ENCODE measurements at regions not wholly inside any gene's neighbourhood (a gene's known extent, or its start where the extent isn't known, plus 50 kb on each side); places are given as distances from the start of the nearest gene placed in this dataset.
"Not testable (repeated sequence)": the region's sequence is repeated elsewhere in the genome, so short reads cannot be mapped to it uniquely, and the experiment has no call there.

DNA sequence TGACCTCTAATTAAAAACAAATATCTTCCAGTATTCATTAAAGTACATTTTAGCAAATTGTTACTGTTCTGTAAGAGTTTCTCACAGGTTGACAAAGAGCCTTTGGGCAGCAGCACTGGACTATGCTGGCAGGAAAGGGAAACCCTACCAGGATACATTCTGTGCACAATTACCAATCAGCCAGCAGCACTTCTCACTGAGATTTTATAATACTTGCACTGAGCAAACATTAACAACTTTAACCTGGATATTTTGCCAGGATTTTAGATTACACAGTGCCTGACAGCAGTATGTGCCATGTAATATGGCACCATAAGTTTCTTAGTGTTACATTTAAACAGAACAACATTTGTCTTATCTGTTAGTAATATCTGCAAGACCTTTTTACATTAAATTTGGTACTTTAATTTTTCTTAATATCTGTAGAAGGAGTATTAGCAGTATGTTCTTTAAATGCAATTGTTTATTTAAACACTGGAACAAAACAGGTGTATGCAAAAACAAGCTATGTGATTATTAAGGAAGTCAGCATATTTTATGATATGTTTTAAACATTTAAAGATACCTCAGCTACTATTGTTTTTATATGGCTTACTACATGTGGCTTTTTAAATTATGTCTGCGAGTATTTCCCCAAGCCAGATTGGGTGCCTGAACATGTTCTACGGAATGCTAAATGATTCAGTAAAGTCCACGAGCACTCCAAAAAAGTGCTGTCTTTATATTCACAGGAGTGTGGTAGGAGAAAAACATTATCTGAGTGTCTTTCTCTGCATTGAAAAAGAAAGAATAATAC, 699.0 kb upstream of the LUZP2 start:
- TF ChIP-seq, protein P1, sequence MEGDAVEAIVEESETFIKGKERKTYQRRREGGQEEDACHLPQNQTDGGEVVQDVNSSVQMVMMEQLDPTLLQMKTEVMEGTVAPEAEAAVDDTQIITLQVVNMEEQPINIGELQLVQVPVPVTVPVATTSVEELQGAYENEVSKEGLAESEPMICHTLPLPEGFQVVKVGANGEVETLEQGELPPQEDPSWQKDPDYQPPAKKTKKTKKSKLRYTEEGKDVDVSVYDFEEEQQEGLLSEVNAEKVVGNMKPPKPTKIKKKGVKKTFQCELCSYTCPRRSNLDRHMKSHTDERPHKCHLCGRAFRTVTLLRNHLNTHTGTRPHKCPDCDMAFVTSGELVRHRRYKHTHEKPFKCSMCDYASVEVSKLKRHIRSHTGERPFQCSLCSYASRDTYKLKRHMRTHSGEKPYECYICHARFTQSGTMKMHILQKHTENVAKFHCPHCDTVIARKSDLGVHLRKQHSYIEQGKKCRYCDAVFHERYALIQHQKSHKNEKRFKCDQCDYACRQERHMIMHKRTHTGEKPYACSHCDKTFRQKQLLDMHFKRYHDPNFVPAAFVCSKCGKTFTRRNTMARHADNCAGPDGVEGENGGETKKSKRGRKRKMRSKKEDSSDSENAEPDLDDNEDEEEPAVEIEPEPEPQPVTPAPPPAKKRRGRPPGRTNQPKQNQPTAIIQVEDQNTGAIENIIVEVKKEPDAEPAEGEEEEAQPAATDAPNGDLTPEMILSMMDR (IDR thresholded peaks at IDR 0.05; ENCODE audit: low read depth, low read length): no peak
- no peak for DNase-seq (ENCODE audit: extremely low read depth, low read depth)

DNA sequence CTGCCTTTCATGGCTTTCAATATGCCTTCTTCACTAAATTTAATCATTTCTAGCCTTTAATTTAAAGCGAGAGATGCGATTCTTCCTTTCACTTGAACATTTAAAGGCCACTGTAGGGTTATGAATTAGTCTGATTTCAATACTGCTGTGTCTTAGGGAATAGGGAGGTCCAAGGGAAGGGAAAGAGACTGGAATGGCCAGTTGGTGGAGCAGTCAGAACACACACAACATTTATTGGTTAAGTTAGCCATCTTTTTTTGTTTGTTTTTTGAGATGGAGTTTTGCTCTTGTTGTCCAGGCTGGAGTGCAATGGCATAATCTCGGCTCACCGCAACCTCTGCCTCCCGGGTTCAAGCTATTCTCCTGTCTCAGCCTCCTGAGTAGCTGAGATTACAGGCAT, 662.5 kb upstream of the LUZP2 start:
- DNase-seq (ENCODE audit: extremely low read depth, low read depth): not testable (repeated sequence)

DNA sequence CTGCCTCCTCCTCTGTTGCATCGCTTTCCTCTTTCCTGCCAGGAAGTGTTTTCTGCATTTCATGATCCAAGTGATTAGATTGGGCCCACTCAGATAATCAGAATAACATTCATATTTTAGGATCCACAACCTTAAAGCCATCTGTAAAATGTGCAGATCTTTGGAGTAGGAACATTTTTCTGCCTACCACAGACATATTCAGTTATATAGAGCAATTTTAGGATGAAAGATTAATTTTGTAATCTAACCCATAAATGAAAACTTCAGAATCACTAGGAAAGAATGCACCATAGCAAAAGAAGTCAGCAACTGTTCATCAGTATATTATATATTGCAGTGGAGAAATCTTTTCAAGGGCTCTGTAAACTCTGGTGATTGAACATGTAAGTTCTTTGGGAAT, 659.9 kb upstream of the LUZP2 start:
- no peak for DNase-seq (ENCODE audit: extremely low read depth, low read depth)
- TF ChIP-seq, protein P1 (IDR thresholded peaks at IDR 0.05; ENCODE audit: low read depth, low read length): no peak

DNA sequence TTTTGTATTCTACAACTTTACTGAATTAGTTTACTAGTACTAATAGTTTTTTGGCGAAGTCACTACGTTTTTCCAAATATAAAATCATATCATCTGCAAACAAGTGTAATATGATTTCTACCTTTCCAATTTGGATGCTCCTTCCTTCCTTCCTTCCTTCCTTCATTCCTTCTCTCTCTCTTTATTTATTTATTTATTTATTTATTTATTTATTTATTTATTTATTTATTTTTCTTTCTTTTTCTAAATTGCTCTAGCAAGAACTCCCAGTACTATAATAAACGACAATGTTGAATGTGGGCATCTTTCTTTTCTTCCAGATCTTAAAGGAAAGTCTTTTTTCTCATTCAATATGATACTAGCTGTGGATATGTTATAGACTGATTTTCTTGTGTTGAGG, 656.0 kb upstream of the LUZP2 start:
- DNase-seq (ENCODE audit: extremely low read depth, low read depth): no peak
- TF ChIP-seq, protein P1 (IDR thresholded peaks at IDR 0.05; ENCODE audit: low read depth, low read length): no peak

DNA sequence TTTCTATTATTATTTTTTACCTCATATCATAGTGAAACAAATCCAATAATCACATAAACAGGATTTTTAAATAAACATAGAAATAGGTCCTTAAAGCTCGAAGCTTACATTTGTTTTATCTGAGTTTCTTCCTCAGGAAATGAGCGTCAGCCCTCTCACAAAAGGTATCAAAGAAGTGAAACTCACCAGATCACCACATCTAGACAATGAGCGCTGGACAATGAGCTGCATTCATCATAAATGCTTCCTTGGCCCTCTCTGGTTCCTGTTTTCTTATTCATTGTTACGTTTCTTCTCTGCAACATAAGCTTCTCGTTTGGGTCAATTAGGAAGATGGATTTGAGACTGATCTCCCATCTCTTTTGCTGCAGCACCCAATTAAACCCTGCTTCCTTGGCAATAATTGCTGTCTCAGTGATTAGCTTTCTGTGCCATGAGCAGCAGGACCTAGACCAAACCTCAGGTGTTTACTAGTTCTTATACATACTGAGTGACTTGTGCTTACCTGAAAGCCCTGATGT, 649.9 kb upstream of the LUZP2 start:
- TF ChIP-seq, protein P1 (IDR thresholded peaks at IDR 0.05; ENCODE audit: low read depth, low read length): no peak
- DNase-seq (ENCODE audit: extremely low read depth, low read depth): no peak

DNA sequence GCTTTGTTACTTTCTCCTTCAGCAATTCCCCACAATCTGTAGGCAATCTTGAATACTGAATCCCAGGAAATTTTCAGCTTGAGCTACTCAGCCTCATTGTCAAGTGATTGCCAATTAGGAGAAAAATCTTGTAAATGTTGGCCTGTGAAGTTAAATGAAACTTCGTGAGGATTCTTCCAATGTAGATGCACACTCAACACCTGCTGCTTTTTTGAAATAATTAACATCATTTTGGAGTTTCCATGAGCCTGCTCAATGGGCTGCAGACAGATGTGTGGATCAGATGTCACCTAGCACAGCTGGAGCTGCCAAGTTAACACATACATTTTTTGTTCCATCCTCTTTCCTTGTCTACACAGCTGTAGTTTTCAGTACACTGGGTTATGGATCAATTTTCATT, 645.6 kb upstream of the LUZP2 start:
- no peak for DNase-seq (ENCODE audit: extremely low read depth, low read depth)
- TF ChIP-seq, protein P1 (IDR thresholded peaks at IDR 0.05; ENCODE audit: low read depth, low read length): no peak

DNA sequence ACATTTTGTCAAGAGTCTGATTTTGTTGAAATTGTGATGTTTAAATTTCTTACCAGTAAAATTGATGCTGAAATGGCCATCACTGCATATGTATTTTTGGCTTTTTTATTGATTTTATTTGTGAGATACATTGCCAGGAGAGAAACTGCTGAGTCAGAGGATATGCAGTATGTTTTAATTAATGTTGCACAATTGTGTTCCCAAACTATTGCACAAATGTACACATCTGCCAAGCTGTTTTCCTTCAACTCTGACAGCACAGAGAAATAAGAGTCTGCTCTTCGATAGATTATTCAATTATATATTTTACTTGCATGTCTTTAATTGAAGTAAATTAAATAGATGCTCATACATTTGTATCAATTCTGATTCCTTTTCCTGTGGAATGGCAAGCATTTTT, 640.2 kb upstream of the LUZP2 start:
- DNase-seq (ENCODE audit: extremely low read depth, low read depth): no peak
- TF ChIP-seq, protein P1 (IDR thresholded peaks at IDR 0.05; ENCODE audit: low read depth, low read length): no peak

DNA sequence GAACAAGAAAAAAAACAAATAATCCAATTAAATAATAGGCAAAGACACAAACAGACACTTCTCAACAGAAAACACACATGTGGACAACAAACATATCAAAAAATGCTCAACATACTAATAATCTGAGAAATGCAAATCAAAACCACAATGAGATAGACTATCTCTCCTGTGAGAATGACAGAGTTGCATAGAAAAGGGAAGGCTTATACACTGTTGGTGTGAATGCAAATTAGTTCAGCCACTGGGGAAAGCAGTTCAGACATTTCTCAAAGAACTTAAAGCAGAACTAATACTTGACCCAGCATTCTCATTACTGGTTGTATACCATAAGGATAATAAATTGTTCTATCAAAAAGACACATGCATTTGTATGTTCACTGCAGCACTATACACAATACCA, 637.8 kb upstream of the LUZP2 start:
- TF ChIP-seq, protein P1 (IDR thresholded peaks at IDR 0.05; ENCODE audit: low read depth, low read length): no peak
- DNase-seq (ENCODE audit: extremely low read depth, low read depth): no peak

Measured in AG09319 (cell line).